HepG2 (cell line): ENCODE measurements at regions not wholly inside any gene's neighbourhood (a gene's known extent, or its start where the extent isn't known, plus 50 kb on each side); places are given as distances from the start of the nearest gene placed in this dataset.

ENCODE experiments used
- AHR ChIP-seq: IDR thresholded peaks from 2 replicates; pipeline ENCODE4 v1.6.1; 2018; ENCODE audit warnings: missing genetic modification reagents, missing compliant biosample characterization
- ATF7-NPFF ChIP-seq: sonication (generic); formaldehyde crosslinking; IDR thresholded peaks from 2 replicates; pipeline ENCODE4 v1.8.1; 2023; ENCODE audit warnings: mild to moderate bottlenecking, low read depth, missing genetic modification reagents, moderate library complexity
- BCL6 ChIP-seq: IDR thresholded peaks from 2 replicates; pipeline ENCODE4 v1.6.1; 2016; ENCODE audit warnings: missing genetic modification reagents, missing compliant biosample characterization
- CCDC6 ChIP-seq: sonication (generic); formaldehyde crosslinking; IDR thresholded peaks from 2 replicates; pipeline ENCODE4 v1.8.1; 2022; ENCODE audit warnings: mild to moderate bottlenecking, missing genetic modification reagents, moderate library complexity
- KDM5B ChIP-seq: sonication (generic); formaldehyde crosslinking; IDR thresholded peaks from 2 replicates; pipeline ENCODE4 v1.4.0; 2020; ENCODE audit warnings: missing genetic modification reagents, mild to moderate bottlenecking, borderline replicate concordance
- KMT2A ChIP-seq: sonication (generic); formaldehyde crosslinking; IDR thresholded peaks from 2 replicates; pipeline ENCODE4 v1.4.0; 2020; ENCODE audit warnings: missing genetic modification reagents
- LRRFIP1 ChIP-seq: sonication (generic); formaldehyde crosslinking; conservative IDR thresholded peaks from 2 replicates; pipeline ENCODE4 v1.4.0; 2020; ENCODE audit warnings: missing genetic modification reagents
- MIXL1 ChIP-seq: IDR thresholded peaks from 2 replicates; pipeline ENCODE4 v1.6.1; 2016
- NFATC3 ChIP-seq: sonication (generic); formaldehyde crosslinking; IDR thresholded peaks from 2 replicates; pipeline ENCODE4 v1.5.1; 2020; ENCODE audit warnings: mild to moderate bottlenecking, missing genetic modification reagents
- PLSCR1 ChIP-seq: sonication (generic); formaldehyde crosslinking; IDR thresholded peaks from 2 replicates; pipeline ENCODE4 v1.5.0; 2020; ENCODE audit warnings: missing genetic modification reagents, mild to moderate bottlenecking, borderline replicate concordance
- POGK ChIP-seq: sonication (generic); formaldehyde crosslinking; conservative IDR thresholded peaks from 2 replicates; pipeline ENCODE4 v1.8.0; 2022; ENCODE audit warnings: mild to moderate bottlenecking, moderate library complexity, missing genetic modification reagents
- REXO4 ChIP-seq: sonication (generic); formaldehyde crosslinking; IDR thresholded peaks from 2 replicates; pipeline ENCODE4 v1.8.0; 2022; ENCODE audit warnings: missing genetic modification reagents, mild to moderate bottlenecking, borderline replicate concordance
- TCF7 ChIP-seq: sonication (generic); IDR thresholded peaks from 2 replicates; pipeline ENCODE4 v1.6.1; 2016; ENCODE audit warnings: antibody characterized with exemption, low read depth
- U2AF2 ChIP-seq: fragments of 200-400 bp; formaldehyde crosslinking; IDR thresholded peaks from 2 replicates; pipeline ENCODE4 v1.6.1; 2017; ENCODE audit warnings: low read depth, mild to moderate bottlenecking, low read length
- ZBTB25 ChIP-seq: IDR thresholded peaks from 2 replicates; pipeline ENCODE4 v1.6.1; 2018; ENCODE audit warnings: missing genetic modification reagents
- ZNF18 ChIP-seq: sonication (generic); formaldehyde crosslinking; IDR thresholded peaks from 2 replicates; pipeline ENCODE4 v1.8.0; 2022; ENCODE audit warnings: mild to moderate bottlenecking, missing genetic modification reagents; ENCODE audit not compliant: insufficient replicate concordance
- ZNF256 ChIP-seq: sonication (generic); formaldehyde crosslinking; conservative IDR thresholded peaks from 2 replicates; pipeline ENCODE4 v1.4.0; 2020; ENCODE audit warnings: missing genetic modification reagents
- ZNF460 ChIP-seq: sonication (generic); formaldehyde crosslinking; IDR thresholded peaks from 2 replicates; pipeline ENCODE4 v1.5.1; 2020; ENCODE audit warnings: missing genetic modification reagents, mild to moderate bottlenecking, borderline replicate concordance
- ZNF607 ChIP-seq: sonication (generic); formaldehyde crosslinking; IDR thresholded peaks from 2 replicates; pipeline ENCODE4 v1.5.1; 2020; ENCODE audit warnings: missing genetic modification reagents, mild to moderate bottlenecking, borderline replicate concordance
- ZNF615 ChIP-seq: sonication (generic); formaldehyde crosslinking; IDR thresholded peaks from 2 replicates; pipeline ENCODE4 v1.5.0; 2020; ENCODE audit warnings: mild to moderate bottlenecking, missing genetic modification reagents, borderline replicate concordance
- ZNF644 ChIP-seq: IDR thresholded peaks from 2 replicates; pipeline ENCODE4 v1.6.1; 2016; ENCODE audit warnings: low read depth
- ZNF768 ChIP-seq: sonication (generic); formaldehyde crosslinking; IDR thresholded peaks from 2 replicates; pipeline ENCODE4 v1.4.0; 2020; ENCODE audit warnings: missing genetic modification reagents

GRCh38 chr7:25952261-25953057 is 199.5 kb upstream of the NFE2L3 start (continued):
- TF ChIP-seq KMT2A: peak; percentile 76
- peak; percentile 98 for TF ChIP-seq ZNF644 (CRISPR knock-in tag)
- 0 out of 2 replicates have a peak, but pooled peaks have one; percentile 51 for TF ChIP-seq ATF7-NPFF (CRISPR knock-in tag)
- peak; percentile 81; the same call in 1 of the 2 replicates for TF ChIP-seq KDM5B (CRISPR knock-in tag)
- TF ChIP-seq NFATC3: peak; percentile 75; the same call in 1 of the 2 replicates
- TF ChIP-seq BCL6 (CRISPR knock-in tag): peak; percentile 89
- TF ChIP-seq PLSCR1: no peak
- TF ChIP-seq AHR (CRISPR knock-in tag): no peak; the same call in 1 of the 2 replicates
- peak; percentile 90 for TF ChIP-seq MIXL1 (CRISPR knock-in tag)
- TF ChIP-seq POGK: peak; percentile 95
- no peak for TF ChIP-seq ZNF615 (CRISPR knock-in tag)
- TF ChIP-seq ZNF607 (CRISPR knock-in tag): no peak
- peak; percentile 91 for TF ChIP-seq ZBTB25 (CRISPR knock-in tag)
- peak; percentile 68 for TF ChIP-seq TCF7
- TF ChIP-seq CCDC6: peak; percentile 65; the same call in 1 of the 2 replicates
- peak; percentile 91 for TF ChIP-seq ZNF768 (CRISPR knock-in tag)
- TF ChIP-seq REXO4: no peak
- TF ChIP-seq LRRFIP1 (CRISPR knock-in tag): no peak
- peak; percentile 75; the same call in 1 of the 2 replicates for TF ChIP-seq ZNF256 (CRISPR knock-in tag)
- no peak for TF ChIP-seq ZNF18 (CRISPR knock-in tag)
- peak; percentile 79; the same call in 1 of the 2 replicates for TF ChIP-seq ZNF460
- TF ChIP-seq U2AF2: no peak
